NT2/D1 (cell line): ENCODE measurements at regions not wholly inside any gene's neighbourhood (a gene's known extent, or its start where the extent isn't known, plus 50 kb on each side); places are given as distances from the start of the nearest gene placed in this dataset.

ENCODE experiments used
- SUZ12 ChIP-seq: IDR thresholded peaks from 2 replicates; pipeline ENCODE4 v1.6.1; 2011; ENCODE audit not compliant: insufficient read length, insufficient read depth; ENCODE audit errors: extremely low read depth
- YY1 ChIP-seq: IDR thresholded peaks from 2 replicates; pipeline ENCODE4 v1.6.1; 2011; ENCODE audit not compliant: insufficient read length, insufficient read depth
- ZNF274 ChIP-seq: IDR thresholded peaks from 2 replicates; pipeline ENCODE4 v1.6.1; 2011; ENCODE audit warnings: mild to moderate bottlenecking, low read depth, low read length

GRCh38 chr7:115689941-115690340, 340.6 kb downstream of the TFEC start:
- TF ChIP-seq ZNF274: no peak
- TF ChIP-seq SUZ12: no peak
- TF ChIP-seq YY1: no peak
